HL-60 (cell line): ENCODE measurements at regions not wholly inside any gene's neighbourhood (a gene's known extent, or its start where the extent isn't known, plus 50 kb on each side); places are given as distances from the start of the nearest gene placed in this dataset.

ENCODE experiments used
- DNase-seq, 2 experiments: peaks; one replicate each; pipeline ENCODE4 v3.0.0-alpha.2; 2010 to 2020; ENCODE audit warnings: low read depth in 1 of 2, low spot score in 1 of 2
- H3K27ac ChIP-seq: fragments of 250-450 bp; sonication (Bioruptor Pico); replicated peaks from 2 replicates; pipeline ENCODE4 v1.5.1; 2020; ENCODE audit warnings: mild to moderate bottlenecking, moderate library complexity
- H3K27me3 ChIP-seq: fragments of 250-450 bp; sonication (Bioruptor Pico); 2 replicates; pipeline ENCODE4 v1.5.1; 2021; ENCODE audit warnings: mild to moderate bottlenecking, moderate library complexity; ENCODE audit not compliant: insufficient read depth, poor library complexity, severe bottlenecking
- H3K4me3 ChIP-seq: replicated peaks from 2 replicates; pipeline ENCODE4 v1.5.1; 2011; ENCODE audit warnings: mild to moderate bottlenecking, control low read depth, low read length; ENCODE audit not compliant: insufficient read depth
- CTCF ChIP-seq: IDR thresholded peaks from one replicate; pipeline ENCODE4 v1.5.1; 2011; ENCODE audit warnings: low read length, control low read depth, inconsistent platforms; ENCODE audit not compliant: insufficient read depth
- GABPA ChIP-seq: IDR thresholded peaks from 2 replicates; pipeline ENCODE4 v1.6.1; 2012; ENCODE audit warnings: low read depth
- POLR2AphosphoS5 ChIP-seq: IDR thresholded peaks from 2 replicates; pipeline ENCODE4 v1.6.1; 2012; ENCODE audit warnings: low read depth
- REST ChIP-seq: IDR thresholded peaks from 2 replicates; pipeline ENCODE4 v1.6.1; 2012; ENCODE audit warnings: low read depth; ENCODE audit not compliant: insufficient replicate concordance
- SPI1 ChIP-seq: IDR thresholded peaks from 2 replicates; pipeline ENCODE4 v1.6.1; 2012; ENCODE audit warnings: low read depth, mild to moderate bottlenecking, borderline replicate concordance

- DNase-seq, result peak in 1 of 2 experiments; percentile 39
- Histone ChIP-seq H3K4me3 (no peak overlapping the region), H3K27ac (peak overlapping the region; percentile 68), H3K27me3 (no peaks in the 10 kb centered on the region)
- TF ChIP-seq POLR2AphosphoS5 (no peak), REST (no peak), SPI1 (no peak), GABPA (no peak), CTCF (no peak)
Observed at GRCh38 chr9:88927510-88927909, 63.8 kb upstream of the S1PR3 start.

- Histone ChIP-seq H3K4me3 (no peak overlapping the region), H3K27ac (no peak overlapping the region), H3K27me3 (no peaks in the 10 kb centered on the region)
- no peak for DNase-seq
- TF ChIP-seq REST, result no peak
- TF ChIP-seq GABPA, result no peak
- TF ChIP-seq CTCF, result no peak
- no peak for TF ChIP-seq SPI1
- TF ChIP-seq POLR2AphosphoS5, result no peak
Observed at GRCh38 chr9:88930716-88931115, 60.6 kb upstream of the S1PR3 start.

- TF ChIP-seq SPI1, result no peak
- TF ChIP-seq CTCF, result no peak
- TF ChIP-seq REST, result no peak
- TF ChIP-seq GABPA, result no peak
- TF ChIP-seq POLR2AphosphoS5, result no peak
- Histone ChIP-seq H3K27me3 (no peaks in the 10 kb centered on the region), H3K27ac (no peak overlapping the region), H3K4me3 (no peak overlapping the region)
- DNase-seq, result no peak
Observed at GRCh38 chr9:88932766-88933165, 58.5 kb upstream of the S1PR3 start.
